ENCODE measurements at regions not wholly inside any gene's neighbourhood (a gene's known extent, or its start where the extent isn't known, plus 50 kb on each side); places are given as distances from the start of the nearest gene placed in this dataset.

- DNase-seq (ENCODE audit: low spot score), result no peak
These were observed 345.1 kb downstream of the PLOD2 start for GRCh38 chr3:145815707-145816413.

- no peak for DNase-seq (ENCODE audit: low spot score)
These were observed 343.0 kb downstream of the PLOD2 start for GRCh38 chr3:145817870-145818483.

- no peak for DNase-seq (ENCODE audit: low spot score)
These were observed 340.8 kb downstream of the PLOD2 start for GRCh38 chr3:145820170-145820569.

- no peak for DNase-seq (ENCODE audit: low spot score)
These were observed 318.6 kb downstream of the PLOD2 start for GRCh38 chr3:145842294-145842902.

GRCh38 chr3:145843561-145843960 lies 317.4 kb downstream of the PLOD2 start:
- no peak for DNase-seq (ENCODE audit: low spot score)

- no peak for DNase-seq (ENCODE audit: low spot score)
These were observed 311.9 kb downstream of the PLOD2 start for GRCh38 chr3:145849115-145849514.

GRCh38 chr3:145854499-145854898 lies 306.5 kb downstream of the PLOD2 start:
- no peak for DNase-seq (ENCODE audit: low spot score)

- no peak for DNase-seq (ENCODE audit: low spot score)
These were observed 303.0 kb downstream of the PLOD2 start for GRCh38 chr3:145857956-145858355.

GRCh38 chr3:145864336-145864735 lies 296.6 kb downstream of the PLOD2 start:
- no peak for DNase-seq (ENCODE audit: low spot score)

- DNase-seq (ENCODE audit: low spot score), result no peak
These were observed 295.5 kb downstream of the PLOD2 start for GRCh38 chr3:145865399-145866018.

- DNase-seq (ENCODE audit: low spot score), result no peak
These were observed 291.0 kb downstream of the PLOD2 start for GRCh38 chr3:145869958-145870357.

- DNase-seq (ENCODE audit: low spot score), result no peak
These were observed 278.5 kb downstream of the PLOD2 start for GRCh38 chr3:145882436-145882835.

GRCh38 chr3:145889730-145890129 lies 271.3 kb downstream of the PLOD2 start:
- no peak for DNase-seq (ENCODE audit: low spot score)

- DNase-seq (ENCODE audit: low spot score), result no peak
These were observed 268.1 kb downstream of the PLOD2 start for GRCh38 chr3:145892869-145893268.

- DNase-seq (ENCODE audit: low spot score), result no peak
These were observed 267.7 kb downstream of the PLOD2 start for GRCh38 chr3:145893331-145893730.

GRCh38 chr3:145898487-145898886 lies 262.5 kb downstream of the PLOD2 start:
- DNase-seq (ENCODE audit: low spot score), result no peak

- no peak for DNase-seq (ENCODE audit: low spot score)
These were observed 261.7 kb downstream of the PLOD2 start for GRCh38 chr3:145899241-145899640.

GRCh38 chr3:145900056-145900829 lies 260.7 kb downstream of the PLOD2 start:
- DNase-seq (ENCODE audit: low spot score), result no peak

GRCh38 chr3:145902166-145902565 lies 258.8 kb downstream of the PLOD2 start:
- DNase-seq (ENCODE audit: low spot score), result no peak

- DNase-seq (ENCODE audit: low spot score), result no peak
These were observed 257.4 kb downstream of the PLOD2 start for GRCh38 chr3:145903472-145904013.

GRCh38 chr3:145904138-145904537 lies 256.8 kb downstream of the PLOD2 start:
- no peak for DNase-seq (ENCODE audit: low spot score)

GRCh38 chr3:145906301-145906700 lies 254.7 kb downstream of the PLOD2 start:
- DNase-seq (ENCODE audit: low spot score), result no peak
